ENCODE measurements at regions not wholly inside any gene's neighbourhood (a gene's known extent, or its start where the extent isn't known, plus 50 kb on each side); places are given as distances from the start of the nearest gene placed in this dataset.

- no peak for DNase-seq (ENCODE audit: low spot score)
Observed at GRCh38 chr18:22467760-22468553, 50.2 kb upstream of the CTAGE1 start.

GRCh38 chr18:22468554-22468891, 50.8 kb upstream of the CTAGE1 start:
- DNase-seq (ENCODE audit: low spot score): no peak

- no peak for DNase-seq (ENCODE audit: low spot score)
Observed at GRCh38 chr18:22469061-22469734, 51.5 kb upstream of the CTAGE1 start.

GRCh38 chr18:22469926-22470247, 52.2 kb upstream of the CTAGE1 start:
- DNase-seq (ENCODE audit: low spot score): no peak

- DNase-seq (ENCODE audit: low spot score): no peak
Observed at GRCh38 chr18:22470248-22471235, 52.8 kb upstream of the CTAGE1 start.

GRCh38 chr18:22471546-22472131, 53.9 kb upstream of the CTAGE1 start:
- no peak for DNase-seq (ENCODE audit: low spot score)

GRCh38 chr18:22473366-22473765, 55.7 kb upstream of the CTAGE1 start:
- no peak for DNase-seq (ENCODE audit: low spot score)

GRCh38 chr18:22475426-22476100, 57.8 kb upstream of the CTAGE1 start:
- no peak for DNase-seq (ENCODE audit: low spot score)

- DNase-seq (ENCODE audit: low spot score): no peak
Observed at GRCh38 chr18:22477222-22477621, 59.5 kb upstream of the CTAGE1 start.

GRCh38 chr18:22482948-22483347, 65.2 kb upstream of the CTAGE1 start:
- DNase-seq (ENCODE audit: low spot score): no peak

GRCh38 chr18:22483407-22483806, 65.7 kb upstream of the CTAGE1 start:
- no peak for DNase-seq (ENCODE audit: low spot score)

- no peak for DNase-seq (ENCODE audit: low spot score)
Observed at GRCh38 chr18:22484471-22484870, 66.8 kb upstream of the CTAGE1 start.

GRCh38 chr18:22485808-22486244, 68.1 kb upstream of the CTAGE1 start:
- DNase-seq (ENCODE audit: low spot score): no peak

GRCh38 chr18:22486667-22487066, 69.0 kb upstream of the CTAGE1 start:
- DNase-seq (ENCODE audit: low spot score): no peak

- DNase-seq (ENCODE audit: low spot score): no peak
Observed at GRCh38 chr18:22488554-22488953, 70.8 kb upstream of the CTAGE1 start.

GRCh38 chr18:22489704-22490103, 72.0 kb upstream of the CTAGE1 start:
- DNase-seq (ENCODE audit: low spot score): no peak

GRCh38 chr18:22490429-22490846, 72.7 kb upstream of the CTAGE1 start:
- DNase-seq (ENCODE audit: low spot score): no peak

GRCh38 chr18:22493255-22493654, 75.5 kb upstream of the CTAGE1 start:
- no peak for DNase-seq (ENCODE audit: low spot score)

- no peak for DNase-seq (ENCODE audit: low spot score)
Observed at GRCh38 chr18:22493940-22494339, 76.2 kb upstream of the CTAGE1 start.

GRCh38 chr18:22494771-22495170, 77.1 kb upstream of the CTAGE1 start:
- DNase-seq (ENCODE audit: low spot score): no peak

- DNase-seq (ENCODE audit: low spot score): no peak
Observed at GRCh38 chr18:22499421-22499820, 81.7 kb upstream of the CTAGE1 start.

GRCh38 chr18:22503803-22504202, 86.1 kb upstream of the CTAGE1 start:
- no peak for DNase-seq (ENCODE audit: low spot score)

All from putamen (tissue), 1 donor.